ENCODE measurements at regions not wholly inside any gene's neighbourhood (a gene's known extent, or its start where the extent isn't known, plus 50 kb on each side); places are given as distances from the start of the nearest gene placed in this dataset.
"Not testable (repeated sequence)": the region's sequence is repeated elsewhere in the genome, so short reads cannot be mapped to it uniquely, and the experiment has no call there.

DNA sequence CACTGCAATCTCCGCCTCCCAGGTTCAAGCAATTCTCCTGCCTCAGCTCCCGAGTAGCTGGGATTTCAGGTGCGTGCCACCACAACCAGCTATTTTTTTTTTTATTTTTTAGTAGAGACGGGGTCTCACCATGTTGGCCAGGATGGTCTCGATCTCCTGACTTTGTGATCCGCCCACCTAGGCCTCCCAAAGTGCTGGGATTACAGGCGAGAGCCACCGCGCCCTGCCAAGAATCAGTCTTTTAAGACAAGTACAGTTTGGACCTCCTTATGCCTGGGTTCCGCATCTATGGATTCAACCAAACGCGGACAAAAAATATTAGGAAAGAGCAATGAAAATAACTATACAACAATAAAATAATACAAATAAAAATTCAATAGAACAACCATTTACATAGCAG, 285.9 kb upstream of the HS6ST1 start:
- not testable (repeated sequence) for DNase-seq

DNA sequence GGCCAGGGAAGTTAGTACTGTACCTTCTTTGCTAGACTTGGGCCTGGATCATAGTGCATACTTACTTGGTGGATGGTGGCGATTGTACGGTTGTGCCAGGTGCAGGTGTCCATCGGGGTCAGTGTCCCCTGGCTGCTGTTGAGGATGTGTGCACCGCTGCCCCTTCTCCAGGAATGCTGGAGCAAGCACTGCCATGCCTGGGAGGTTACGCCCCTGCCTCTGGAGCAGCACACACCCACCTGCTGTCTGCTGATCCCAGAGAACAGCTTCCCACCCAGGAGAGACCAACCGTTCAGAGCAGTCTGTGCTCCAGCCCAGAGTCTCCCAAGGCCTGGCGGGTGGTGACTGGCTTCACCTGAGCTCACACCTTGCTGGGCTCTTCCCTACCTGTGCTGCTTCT, 286.8 kb upstream of the HS6ST1 start:
- DNase-seq = no peak

DNA sequence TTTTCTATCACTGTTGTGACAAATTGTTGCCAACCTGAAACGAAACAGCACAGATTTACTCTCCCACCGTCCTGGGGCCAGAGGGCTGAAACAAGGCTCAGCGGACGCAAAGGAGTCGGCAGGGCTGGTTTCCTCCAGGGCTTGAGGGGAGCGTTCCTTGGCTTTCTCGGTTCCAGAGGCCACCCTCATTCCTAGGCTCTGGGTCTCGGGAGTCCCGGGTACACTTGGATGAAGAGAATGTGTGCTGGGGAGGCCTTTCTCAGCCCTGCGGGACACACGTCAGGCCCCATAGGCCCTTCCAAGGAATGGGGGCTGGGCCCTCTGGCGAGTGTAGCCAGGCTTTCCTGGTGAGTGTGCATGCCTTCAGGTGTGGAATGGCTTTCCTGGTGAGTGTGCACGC, 287.3 kb upstream of the HS6ST1 start:
- DNase-seq = no peak

DNA sequence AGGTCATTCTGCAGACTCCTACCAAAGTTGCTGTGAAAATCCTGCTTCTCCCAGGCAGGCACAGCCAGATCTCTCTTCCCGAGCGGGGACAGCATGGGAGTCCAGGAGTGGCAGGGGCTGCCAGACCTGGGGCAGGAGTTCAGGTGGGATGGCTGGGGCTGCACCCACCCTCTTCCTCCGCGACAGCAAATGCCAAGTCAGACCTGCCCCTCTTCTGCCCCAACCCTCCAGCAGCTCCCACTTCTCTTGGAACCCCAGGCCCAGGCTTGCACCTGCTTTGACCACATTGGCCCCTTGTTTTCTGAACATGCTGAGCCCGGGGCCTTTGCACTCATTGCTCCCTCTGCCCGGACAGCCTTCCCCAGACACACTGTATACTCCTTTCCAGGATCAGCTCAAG, 288.2 kb upstream of the HS6ST1 start:
- DNase-seq = no peak

DNA sequence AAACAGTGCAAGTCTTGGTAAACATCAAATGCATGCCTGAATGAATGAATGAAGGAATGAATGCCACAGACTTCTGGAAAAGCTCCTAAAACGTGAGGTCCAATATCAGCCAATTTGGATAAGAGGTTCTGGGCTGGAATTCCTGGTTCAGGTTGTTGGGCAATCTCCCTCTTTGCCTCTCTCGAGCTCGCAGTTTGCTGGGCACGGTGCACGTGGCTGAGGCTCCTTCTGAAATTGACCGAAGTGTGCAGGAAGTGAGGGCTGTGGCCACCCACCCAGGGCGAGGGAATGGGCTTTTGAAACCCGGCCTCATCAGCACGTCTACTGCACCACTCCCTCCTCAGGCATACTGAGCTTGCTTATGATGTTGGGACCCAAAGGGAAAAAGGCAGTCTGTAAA, 288.8 kb upstream of the HS6ST1 start:
- no peak for DNase-seq

DNA sequence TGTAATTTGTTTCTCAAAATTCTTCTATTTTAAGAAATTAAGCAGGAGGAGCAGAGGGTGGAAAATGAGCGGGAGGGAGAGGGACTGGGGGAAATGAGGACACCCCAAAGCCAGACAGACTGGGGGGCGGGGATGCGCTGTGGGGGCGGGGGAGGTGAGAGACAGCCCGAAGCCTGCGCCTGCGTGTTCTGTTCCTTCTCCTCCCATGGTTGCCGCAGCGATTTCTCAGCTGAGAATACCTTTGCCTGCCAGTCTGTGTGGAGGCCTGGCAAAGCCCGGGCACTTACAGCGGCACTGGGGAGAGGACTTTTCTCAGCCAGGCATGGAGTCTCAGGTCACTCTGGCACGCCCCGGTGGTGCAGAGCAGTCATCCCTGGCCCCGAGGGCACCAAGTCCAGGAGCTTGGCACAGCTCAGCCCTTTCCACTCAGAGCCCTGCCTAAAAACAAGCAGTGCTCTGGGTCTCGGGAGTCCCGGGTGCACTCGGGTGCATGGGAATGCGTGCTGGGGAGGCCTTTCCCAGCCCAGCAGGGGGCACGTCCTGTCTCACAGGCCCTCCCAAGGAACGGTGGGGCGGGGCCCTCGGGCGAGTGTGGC, 289.3 kb upstream of the HS6ST1 start:
- no peak for DNase-seq

DNA sequence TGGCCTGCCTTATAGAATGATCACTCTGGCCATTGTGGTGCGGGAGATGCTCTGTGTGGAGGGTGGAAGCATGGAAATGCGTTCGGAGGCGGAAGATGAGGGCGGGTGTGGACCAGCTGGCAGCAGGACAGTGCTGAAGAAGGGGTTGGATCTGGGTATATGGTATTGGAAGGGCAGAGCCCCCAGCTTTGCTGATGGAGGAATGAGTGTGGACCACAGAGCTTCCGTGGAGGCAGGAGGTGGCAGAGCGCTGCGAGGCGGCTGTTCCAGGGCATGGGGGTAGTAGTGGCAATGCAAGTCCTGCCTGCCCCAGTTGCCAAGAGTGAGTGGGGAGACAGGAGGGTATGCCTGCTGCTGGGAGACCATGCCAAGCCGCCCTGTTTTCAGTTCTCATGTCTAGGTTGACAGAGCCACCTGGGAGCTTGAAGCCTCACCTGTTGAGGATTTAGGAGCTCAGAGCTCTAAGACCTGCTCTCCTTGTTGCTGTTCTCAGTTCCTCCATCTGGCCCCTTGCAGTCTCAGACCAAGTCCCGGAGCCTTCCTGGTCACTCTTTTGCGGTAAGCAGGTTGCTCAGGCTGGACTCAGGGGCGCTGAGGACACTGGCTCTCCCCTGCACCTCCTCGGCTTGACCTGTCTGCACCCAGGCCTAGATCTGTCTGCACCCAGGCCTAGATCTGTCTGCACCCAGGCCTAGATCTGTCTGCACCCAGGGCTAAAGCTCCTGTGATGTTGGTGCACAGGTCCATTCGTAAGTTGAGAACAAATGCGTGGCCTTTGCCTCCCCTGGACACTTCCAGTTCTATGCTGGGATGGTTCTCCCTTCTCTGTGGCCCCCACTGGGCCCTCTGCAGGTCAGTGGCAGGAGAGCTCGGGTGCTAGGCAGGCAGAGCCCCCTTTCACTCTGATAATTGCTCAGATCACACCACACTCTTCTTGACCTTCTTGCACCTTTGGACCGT, 290.5 kb upstream of the HS6ST1 start:
- no peak for DNase-seq

DNA sequence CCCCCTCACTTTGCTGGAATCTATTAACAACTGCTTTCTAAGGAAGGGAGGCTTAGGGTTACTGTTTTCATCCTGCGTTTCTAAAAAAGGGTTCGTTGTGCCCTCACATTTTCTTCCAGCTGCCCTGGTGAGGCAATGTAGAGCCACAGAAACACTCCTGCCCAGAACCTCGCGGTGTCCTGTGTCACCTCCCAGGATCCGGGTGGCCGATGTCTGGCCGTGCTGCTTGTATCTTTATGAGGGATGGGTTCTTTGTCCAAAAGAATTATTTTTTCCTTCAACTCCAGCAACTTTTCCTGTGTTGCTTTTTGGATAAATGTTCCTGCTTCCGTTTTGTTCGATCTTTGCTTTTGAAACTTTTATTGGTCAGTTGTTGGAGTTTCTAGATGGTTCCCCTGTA, 291.8 kb upstream of the HS6ST1 start:
- no peak for DNase-seq

DNA sequence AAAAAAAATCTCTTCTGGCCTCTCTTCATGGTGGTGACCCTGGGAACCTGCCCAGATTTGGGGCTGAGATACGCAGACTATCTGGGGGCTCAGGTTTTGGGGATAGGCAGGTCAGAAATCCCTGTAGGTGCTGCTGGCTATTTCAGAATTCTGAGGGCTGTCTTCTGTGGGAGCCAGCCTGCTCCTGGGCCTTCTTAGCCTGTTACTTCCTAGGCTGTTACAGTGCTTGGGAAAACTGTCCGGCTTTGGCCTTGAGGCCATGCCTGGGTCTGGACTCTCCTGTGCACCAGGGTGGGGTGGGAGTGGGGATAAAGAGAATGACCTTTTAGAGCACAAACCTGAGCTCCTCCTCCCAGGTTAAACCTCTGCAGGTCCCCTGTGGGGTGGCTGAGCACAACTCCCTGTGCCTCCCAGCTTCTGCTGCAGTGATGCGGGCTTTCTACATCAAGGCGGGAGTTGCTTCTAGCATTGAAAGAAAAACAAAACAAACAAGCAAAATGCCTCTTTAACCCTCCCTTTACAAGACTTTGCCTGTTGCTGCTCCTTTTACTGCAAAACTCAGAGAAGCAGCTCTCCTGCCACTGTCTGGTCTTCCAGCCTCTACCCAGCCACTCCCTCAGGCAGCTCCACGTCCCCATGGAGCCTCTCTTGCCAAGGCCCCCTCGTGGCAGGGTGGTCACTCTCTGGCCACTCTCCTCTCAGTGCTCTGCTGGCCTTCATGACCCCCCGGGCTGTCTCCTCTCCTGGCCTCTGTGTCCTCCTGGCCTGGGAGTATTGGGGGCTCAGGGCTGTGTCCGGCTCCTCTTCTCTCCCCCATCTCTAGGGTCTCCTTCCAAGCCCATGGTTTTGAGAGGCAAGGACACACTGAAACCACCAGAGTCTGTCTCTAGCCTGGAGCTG, 293.0 kb upstream of the HS6ST1 start:
- no peak for DNase-seq

DNA sequence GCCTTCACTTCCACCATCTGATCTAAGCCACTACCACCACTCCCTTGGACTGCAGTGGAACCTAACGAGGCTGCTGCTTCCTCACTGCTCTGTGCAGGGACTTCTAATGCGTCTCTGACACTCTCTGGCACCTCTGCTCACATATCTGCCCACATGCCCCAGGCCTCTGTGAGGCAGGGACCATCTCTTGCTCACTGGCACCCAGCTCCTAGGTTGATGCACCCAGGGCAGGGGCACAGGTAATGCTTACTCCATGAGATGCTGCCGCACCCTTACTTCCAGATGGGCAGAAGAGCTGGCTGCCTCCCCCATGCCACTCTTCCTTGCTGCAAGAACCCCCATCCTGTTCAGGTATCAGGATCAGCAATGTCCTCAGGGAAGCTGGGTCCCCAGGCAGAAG, 294.0 kb upstream of the HS6ST1 start:
- DNase-seq = no peak

DNA sequence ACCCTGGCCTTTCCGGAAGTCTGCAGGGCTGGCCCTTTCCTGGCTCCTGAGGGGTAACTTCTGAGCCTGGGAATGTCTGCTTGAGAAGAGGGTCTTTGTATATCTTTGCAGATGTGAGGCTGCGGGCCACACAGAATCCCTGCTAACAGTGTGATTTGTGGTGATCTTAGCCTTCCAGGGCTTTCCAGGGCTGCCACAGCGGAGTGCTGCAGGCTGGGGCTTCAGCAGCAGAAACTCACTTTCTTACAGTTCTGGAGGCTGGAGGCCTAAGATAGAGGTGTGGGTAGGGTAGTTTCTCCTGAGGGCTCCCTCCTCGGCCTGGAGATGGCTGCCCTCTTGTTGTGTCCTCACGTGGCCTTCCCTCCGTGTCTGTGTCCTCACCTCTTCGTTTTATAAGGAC, 294.7 kb upstream of the HS6ST1 start:
- no peak for DNase-seq

DNA sequence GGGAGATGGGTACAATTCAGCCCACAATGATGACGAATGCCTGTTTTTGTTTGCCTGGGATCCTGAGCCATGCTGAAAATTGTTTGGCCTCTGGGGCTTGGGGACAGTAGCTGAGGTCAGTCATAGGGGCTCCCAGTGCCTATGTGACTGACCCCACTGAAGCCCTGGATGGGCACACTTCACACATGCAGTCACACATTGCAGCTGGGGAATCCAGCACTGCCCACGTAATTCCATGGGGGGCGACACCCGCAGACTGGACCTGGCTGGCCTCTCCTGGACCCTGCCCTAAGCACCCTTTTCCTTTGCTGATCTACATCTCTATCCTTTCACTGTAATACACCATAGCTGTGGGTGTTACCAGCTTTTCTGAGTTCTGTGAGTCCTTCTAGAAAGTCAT, 295.2 kb upstream of the HS6ST1 start:
- no peak for DNase-seq

DNA sequence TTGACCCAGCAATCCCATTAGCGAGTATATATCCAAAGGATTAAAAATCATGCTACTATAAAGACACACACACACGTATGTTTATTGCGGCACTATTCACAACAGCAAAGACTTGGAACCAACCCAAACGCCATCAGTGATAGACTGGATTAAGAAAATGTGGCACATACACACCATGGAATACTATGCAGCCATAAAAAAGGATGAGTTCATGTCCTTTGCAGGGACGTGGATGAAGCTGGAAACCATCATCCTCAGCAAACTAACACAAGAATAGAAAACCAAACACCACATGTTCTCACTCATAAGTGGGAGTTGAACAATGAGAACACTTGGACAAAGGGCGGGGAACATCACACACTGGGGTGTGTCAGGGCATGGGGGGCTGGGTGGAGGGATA, 296.2 kb upstream of the HS6ST1 start:
- not testable (repeated sequence) for DNase-seq

DNA sequence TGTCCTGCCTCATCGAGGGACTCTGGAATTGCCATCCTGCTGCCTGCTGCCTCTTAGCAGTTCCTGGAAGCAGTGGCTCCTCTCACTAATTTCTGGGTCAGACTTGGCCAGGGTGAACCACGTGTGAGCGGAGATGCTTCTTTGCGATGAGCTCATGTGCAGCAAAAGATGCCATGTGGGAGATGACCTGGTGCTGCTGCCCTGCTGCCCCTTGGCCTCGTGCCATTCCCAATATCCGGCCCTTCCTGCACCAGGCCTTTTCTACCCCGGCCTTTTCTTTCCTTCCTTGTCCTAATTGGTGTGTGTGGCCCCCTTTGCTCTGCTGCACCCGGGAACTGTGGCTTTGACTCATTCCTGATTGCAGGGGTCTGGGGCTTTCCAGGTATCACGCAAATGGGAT, 296.9 kb upstream of the HS6ST1 start:
- no peak for DNase-seq

DNA sequence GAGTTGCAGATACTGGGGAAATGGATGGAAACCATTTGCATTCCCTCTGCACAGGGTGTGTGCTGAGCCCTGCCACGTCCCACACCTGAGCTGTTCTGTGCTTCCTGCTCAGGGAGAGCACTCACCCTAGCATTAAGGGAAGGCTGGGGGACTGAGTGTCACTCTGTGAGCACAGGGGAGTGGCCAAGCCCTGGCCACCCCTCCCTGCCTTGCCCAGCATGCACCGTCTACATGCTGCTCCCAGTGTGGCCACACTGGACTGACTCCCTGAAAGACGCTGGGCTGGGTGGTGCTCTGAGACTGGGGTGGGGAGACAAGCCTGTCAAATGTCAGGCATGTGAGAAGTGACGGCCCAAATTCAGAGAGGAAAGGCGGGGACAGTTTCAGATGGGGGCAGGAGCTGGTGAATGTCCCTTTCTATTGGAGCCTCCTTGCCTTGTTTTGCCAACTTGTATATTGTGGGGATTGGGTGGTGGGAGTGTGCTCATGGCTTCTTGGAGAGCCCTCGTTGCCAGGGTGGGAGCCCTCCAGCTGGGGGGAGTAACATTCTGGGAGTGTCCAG, 298.4 kb upstream of the HS6ST1 start:
- DNase-seq = no peak

DNA sequence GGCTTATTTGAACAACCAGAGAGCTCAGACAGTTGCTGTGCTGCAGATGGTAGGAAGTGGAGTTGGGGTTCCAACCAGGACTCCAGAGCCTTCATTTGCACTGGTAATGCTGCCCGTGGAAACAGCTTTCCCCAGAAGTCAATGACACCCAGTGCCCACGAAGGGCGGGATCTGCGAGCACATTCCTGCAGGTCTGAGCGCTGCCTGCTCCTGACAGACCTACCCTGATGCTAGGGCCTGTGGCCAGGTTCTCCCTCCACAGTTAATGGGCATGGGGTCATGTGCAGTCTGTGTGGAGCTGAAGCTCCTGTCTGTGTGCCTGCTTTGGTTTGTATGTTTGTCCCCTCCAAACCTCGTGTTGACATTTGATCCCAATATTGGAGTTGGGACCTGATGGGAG, 299.0 kb upstream of the HS6ST1 start:
- DNase-seq = no peak

DNA sequence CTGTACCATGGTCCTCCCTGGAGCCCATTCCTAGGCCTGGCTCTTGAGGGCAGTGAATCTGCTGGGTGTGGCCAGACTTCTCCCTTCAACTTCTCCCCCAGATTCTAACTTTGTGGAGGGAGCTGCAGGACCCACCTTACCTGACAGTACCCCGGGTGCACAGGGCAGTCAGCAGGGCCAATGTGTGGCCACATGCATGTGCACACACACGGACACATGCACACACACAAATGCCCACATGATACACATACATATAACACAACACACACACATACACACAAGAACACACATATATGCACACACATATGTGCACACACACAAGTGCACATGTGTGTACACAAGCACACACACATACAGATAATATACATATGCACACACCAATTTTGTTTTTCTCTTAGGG, 300.0 kb upstream of the HS6ST1 start:
- no peak for DNase-seq

DNA sequence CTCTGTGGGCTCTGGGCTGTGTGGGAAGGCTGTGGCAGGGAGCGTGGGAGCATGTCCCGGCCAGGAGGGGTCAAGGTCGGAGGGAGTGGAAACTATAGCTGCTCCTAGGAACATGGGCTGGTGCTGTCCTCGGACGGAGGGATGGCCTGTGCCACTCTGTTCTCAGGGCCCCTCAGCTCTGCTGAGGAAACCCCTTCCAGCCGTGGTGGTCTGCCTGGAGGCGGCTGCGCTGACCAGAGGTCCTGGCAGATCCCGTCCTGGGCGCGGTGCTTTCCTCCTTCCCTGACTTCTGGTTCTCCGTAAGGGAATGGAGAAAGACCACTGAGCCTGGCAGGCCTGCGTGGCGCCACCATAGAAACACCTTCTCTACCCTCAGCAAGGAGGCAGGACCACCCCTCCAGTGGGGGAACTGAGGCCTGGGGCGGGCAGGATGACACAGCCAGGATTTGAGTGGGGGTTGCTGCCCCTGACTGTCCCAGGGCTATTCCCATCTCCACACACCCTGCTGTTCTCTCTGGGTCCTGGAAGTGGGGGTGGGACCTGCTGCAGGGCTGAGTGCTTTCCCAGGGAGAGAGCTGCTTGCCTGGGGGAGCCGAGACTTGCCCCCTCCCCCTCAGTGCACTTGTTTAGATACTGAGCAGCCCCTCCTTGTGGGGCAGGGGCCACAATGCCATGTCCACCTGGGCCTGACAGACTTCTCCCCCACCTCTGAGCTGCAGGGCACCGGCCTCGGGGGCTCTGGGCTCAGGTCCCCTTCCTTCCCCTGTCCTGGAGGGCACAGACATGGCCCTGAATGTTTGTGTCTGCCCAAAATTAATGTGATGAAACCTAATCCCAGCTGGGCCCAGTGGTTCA, 301.0 kb upstream of the HS6ST1 start:
- no peak for DNase-seq

DNA sequence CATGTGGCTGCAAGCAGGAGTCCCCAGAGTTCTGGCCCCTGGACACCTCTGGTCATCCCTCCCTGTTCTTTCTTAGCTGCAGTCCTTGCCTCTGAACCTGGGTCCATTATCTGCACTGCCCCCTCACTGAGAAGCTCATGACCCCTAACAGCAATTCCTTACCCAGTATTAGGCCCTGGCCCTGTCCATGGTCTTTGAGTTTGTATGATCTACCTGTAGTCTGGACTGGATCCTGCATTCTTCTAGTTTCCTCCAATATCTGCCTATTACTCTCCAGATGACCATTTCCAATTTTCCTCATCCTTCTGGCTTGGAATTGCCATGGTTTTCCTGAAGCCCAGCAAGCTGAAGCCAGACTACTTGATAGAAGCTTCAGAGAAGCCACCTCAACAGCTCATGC, 302.4 kb upstream of the HS6ST1 start:
- DNase-seq = no peak

DNA sequence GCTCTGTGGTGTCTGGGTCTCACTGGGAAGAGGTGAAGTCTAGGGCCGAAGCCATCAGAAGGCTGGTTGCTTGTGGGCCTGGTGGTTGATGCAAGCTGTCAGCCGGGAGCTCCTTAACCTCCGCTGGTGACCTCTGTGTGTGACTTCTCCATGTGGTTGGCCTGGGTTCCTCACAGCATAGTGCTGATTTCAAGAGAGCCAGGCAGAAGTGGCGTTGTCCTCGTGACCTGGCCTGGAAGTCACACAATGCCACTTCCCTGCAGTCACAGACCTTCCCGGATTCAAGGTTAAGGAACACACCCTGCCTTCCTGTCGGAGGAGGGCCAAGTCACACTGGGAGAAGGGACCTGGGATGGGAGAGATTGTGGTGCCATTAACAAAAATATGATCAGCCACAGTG, 303.7 kb upstream of the HS6ST1 start:
- DNase-seq = no peak

DNA sequence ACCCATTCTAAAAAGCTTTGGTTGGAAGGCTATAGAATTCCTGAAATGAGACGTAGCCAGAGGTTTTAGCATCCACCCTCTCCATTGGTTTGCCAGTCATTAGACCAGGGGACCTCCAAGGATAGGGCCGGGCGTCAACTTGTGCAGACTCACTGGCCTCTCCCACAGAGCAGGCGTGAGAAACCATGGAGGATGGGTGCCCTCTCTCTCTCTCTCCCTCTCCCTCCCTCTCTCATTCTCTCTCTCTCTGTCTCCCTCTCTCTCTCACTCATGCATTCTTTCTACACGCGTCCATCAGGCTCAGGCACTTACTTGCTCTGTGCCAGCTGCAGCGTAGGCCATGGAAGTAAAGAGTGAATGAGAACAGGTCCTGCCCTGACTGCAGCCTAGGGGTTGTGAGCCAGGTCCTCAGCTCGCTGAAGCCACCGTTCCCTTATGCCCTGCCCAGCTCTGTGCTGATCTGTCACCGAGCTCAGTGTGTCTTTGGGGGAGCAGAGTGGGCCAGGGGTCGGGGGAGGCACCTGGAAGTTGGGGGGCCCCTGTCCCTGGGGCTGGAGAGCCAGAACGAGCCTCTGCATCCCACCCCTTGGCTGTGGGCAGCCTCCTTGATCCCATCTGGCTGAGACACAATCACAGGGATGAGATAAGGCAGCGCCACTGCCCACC, 304.4 kb upstream of the HS6ST1 start:
- no peak for DNase-seq

Data from NCI-H2107 (cell line).